ENCODE measurements at regions not wholly inside any gene's neighbourhood (a gene's known extent, or its start where the extent isn't known, plus 50 kb on each side); places are given as distances from the start of the nearest gene placed in this dataset.

- Histone ChIP-seq H3K18ac (ENCODE audit: low read depth, low read length) (no peak overlapping the region), H3K4ac (ENCODE audit: low read depth, low read length) (no peak overlapping the region)
- in situ Hi-C loops (cut with MboI; ENCODE audit: low sequenced_read_pairs), result no loop called here
Observed at GRCh38 chr20:52637201-52637600, 335.0 kb upstream of the TSHZ2 start.

More at GRCh38 chr20:52637201-52637600, 335.0 kb upstream of the TSHZ2 start:
- H3K4me1 ChIP-seq (ENCODE audit: control insufficient read depth, insufficient read depth, low read length), result no peaks in the 10 kb centered on the region
- no peak overlapping the region for H3K56ac ChIP-seq (ENCODE audit: extremely low read depth, insufficient read depth, low read length)
- CTCF ChIA-PET, result no interaction called here
- WGBS, 2 experiments (ENCODE audit: extremely low coverage in 2 of 2, insufficient read length in 1 of 2), result 60% methylated on average over 1 of the region's 3 CpGs; no CpG with 5 or more reads in 1 of the 2 experiments
- no peak overlapping the region for H2BK5ac ChIP-seq (ENCODE audit: low read depth, low read length, poor library complexity, severe bottlenecking)
- H2AK9ac ChIP-seq (replicated peaks; ENCODE audit: low read depth, low read length, poor library complexity), result no peak overlapping the region
- TF ChIP-seq MAFK (IDR thresholded peaks at IDR 0.05; ENCODE audit: low read depth, low read length) (no peak), USF2 (IDR thresholded peaks at IDR 0.05; ENCODE audit: low read depth, low read length) (no peak), MAZ (IDR thresholded peaks at IDR 0.05; ENCODE audit: borderline replicate concordance, low read depth, low read length) (no peak), RCOR1 (IDR thresholded peaks at IDR 0.05; ENCODE audit: insufficient replicate concordance, low read length) (no peak), BHLHE40 (IDR thresholded peaks at IDR 0.05; ENCODE audit: low read depth, low read length) (no peak), CHD1 (IDR thresholded peaks at IDR 0.05; ENCODE audit: low read depth, low read length) (no peak), FOS (IDR thresholded peaks at IDR 0.05; ENCODE audit: low read depth, low read length) (no peak), POLR2A (IDR thresholded peaks at IDR 0.05; ENCODE audit: low read depth, low read length) (no peak), SMC3 (IDR thresholded peaks at IDR 0.05; ENCODE audit: low read depth, low read length) (no peak), NFE2L2 (IDR thresholded peaks at IDR 0.05; ENCODE audit: low read depth, low read length) (no peak), RFX5 (IDR thresholded peaks at IDR 0.05; ENCODE audit: low read depth, low read length) (no peak), MXI1 (IDR thresholded peaks at IDR 0.05; ENCODE audit: borderline replicate concordance, low read depth, low read length) (no peak), CEBPB (IDR thresholded peaks at IDR 0.05; ENCODE audit: low read depth, low read length) (no peak), CTCF (conservative IDR thresholded peaks at IDR 0.05; ENCODE audit: low read depth, low read length) (no peak), ELK1 (IDR thresholded peaks at IDR 0.05; ENCODE audit: borderline replicate concordance, low read depth, low read length) (no peak), RAD21 (IDR thresholded peaks at IDR 0.05; ENCODE audit: low read length) (no peak)
- no peak overlapping the region for H4K91ac ChIP-seq (ENCODE audit: insufficient read depth, low read depth, low read length)
- no peak overlapping the region for H3K9ac ChIP-seq (ENCODE audit: low read depth, low read length)
- H3K23ac ChIP-seq (ENCODE audit: low read depth, low read length), result no peak overlapping the region
- BruUV-seq (replicated peaks), result no TSS peak
- H4K5ac ChIP-seq (ENCODE audit: low read depth, low read length), result no peak overlapping the region
- no peak overlapping the region for H2BK20ac ChIP-seq (ENCODE audit: low read depth, low read length)
- H3K9me3 ChIP-seq (ENCODE audit: control insufficient read depth, insufficient read depth, low read length), result no peaks in the 10 kb centered on the region; the same call in 1 of the 2 replicates
- DNase-seq (no peak), ATAC-seq (ENCODE audit: low read depth) (no peak)
- no peak overlapping the region for H3K27ac ChIP-seq (ENCODE audit: insufficient read depth, low read length)
- no peak overlapping the region for H3K4me3 ChIP-seq (ENCODE audit: insufficient read depth, low read depth, low read length)
- H3K27me3 ChIP-seq (ENCODE audit: control insufficient read depth, insufficient read depth, low read length), result no peaks in the 10 kb centered on the region
- H4K8ac ChIP-seq (ENCODE audit: low read depth in 2 of 2, low read length in 2 of 2), result no peak overlapping the region
- H4K20me1 ChIP-seq (ENCODE audit: insufficient read depth, low read length), result no peaks in the 10 kb centered on the region
- H3K14ac ChIP-seq (replicated peaks; ENCODE audit: low read depth, low read length), result no peak overlapping the region
- H2BK120ac ChIP-seq (ENCODE audit: low read depth, low read length), result no peak overlapping the region
- H2AFZ ChIP-seq (replicated peaks; ENCODE audit: low read length, poor library complexity), result no peak overlapping the region
- H3K79me1 ChIP-seq (ENCODE audit: low read depth in 1 of 2, low read length in 2 of 2), result no peaks in the 10 kb centered on the region
- no peak overlapping the region for H2BK15ac ChIP-seq (ENCODE audit: low read depth, low read length)
- no peaks in the 10 kb centered on the region for H3K36me3 ChIP-seq (ENCODE audit: control insufficient read depth, insufficient read depth, low read length)
- H2AK5ac ChIP-seq (ENCODE audit: low read depth, low read length), result no peak overlapping the region
- dilution Hi-C loops (cut with HindIII; ENCODE audit: low sequenced_read_pairs, unreplicated experiment), result no loop called here
- POLR2A ChIA-PET (ENCODE audit: unreplicated experiment), result no interaction called here
- intact Hi-C loops (cut with micrococcal nuclease), result no loop called here
- no peak overlapping the region for H3K4me2 ChIP-seq (ENCODE audit: low read depth, low read length)
- H3K9me1 ChIP-seq (ENCODE audit: insufficient read depth, low read length), result no peaks in the 10 kb centered on the region

All from IMR-90 (cell line).